Renal cortical epithelial cell (primary cell): ENCODE measurements at regions not wholly inside any gene's neighbourhood (a gene's known extent, or its start where the extent isn't known, plus 50 kb on each side); places are given as distances from the start of the nearest gene placed in this dataset.

Experiments used
- DNase-seq: peaks from one replicate; pipeline ENCODE4 v3.0.0-alpha.2; 2011; ENCODE audit warnings: low read depth

GRCh38 chr2:172230889-172231401 is 128.2 kb upstream of the DLX2 start:
- DNase-seq: no peak

DNA sequence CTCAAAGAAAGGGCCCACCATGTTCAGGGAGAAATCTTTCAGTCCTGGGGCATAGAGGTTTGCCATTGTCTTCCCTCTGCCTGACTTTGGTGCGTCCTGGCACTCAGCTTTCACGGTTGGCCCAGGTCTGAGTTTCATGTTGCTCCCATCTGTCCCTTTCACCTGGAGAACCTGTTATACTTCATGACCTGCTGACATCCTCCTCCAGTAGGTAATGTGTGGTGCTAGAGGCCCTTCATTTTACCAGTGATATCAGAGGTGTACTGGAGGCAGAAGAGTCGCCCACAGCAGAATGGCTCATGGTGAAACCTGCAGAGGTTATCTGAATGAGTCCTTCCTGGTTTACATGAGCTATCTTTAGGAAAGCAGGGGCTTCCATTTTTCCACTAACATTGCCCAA is 128.8 kb upstream of the DLX2 start:
- no peak for DNase-seq

- DNase-seq: no peak
Observed at GRCh38 chr2:172232708-172233396, 130.2 kb upstream of the DLX2 start.

- no peak for DNase-seq
Observed at GRCh38 chr2:172233987-172234715, 131.5 kb upstream of the DLX2 start.

DNA sequence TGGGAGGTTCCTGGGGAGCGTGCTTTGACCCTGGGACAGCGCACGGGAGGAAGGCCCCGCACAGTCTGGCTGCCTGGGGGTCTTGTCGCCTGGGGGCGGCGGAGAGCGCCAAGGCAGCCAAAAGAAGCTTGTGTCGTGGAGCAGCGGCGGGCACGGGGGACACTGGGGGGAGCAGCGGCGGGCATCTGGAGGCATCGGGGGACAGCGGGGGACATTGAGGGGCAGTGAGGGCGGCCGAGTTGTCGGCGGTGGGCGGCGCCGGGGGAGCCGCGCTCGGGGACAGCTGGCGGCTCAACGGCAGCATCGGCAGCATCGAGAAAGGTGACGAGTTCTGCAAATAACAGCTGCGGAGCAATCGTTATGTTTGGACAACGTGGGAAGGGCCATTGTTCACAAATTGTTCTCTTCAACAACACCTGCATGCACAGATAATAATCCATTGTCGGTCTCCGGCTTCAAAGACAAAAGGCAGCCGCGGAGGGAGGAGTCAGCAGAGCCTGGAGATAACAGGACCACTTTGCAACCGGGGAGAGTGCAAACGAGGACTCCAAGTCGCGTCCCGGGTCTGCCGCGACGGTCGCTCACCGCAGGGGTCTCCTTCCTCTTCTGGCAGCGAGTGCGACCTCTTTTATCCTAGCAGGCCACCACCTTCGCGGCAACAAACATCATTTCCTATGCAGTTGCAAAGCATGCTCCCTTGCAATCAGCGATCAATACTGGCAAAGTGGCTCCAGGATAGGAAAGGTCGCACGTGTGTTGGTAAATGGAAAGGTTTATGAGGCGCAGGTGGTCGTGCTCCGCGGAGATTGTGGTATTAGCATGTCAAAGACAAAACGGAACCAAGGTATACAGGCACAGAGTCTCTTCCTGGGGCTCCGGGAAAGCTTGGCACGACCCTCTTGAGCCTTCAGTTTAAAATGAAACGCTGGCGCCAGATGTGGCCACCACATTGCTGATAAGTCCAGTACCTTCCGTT is 132.3 kb upstream of the DLX2 start:
- DNase-seq: no peak

GRCh38 chr2:172239944-172240590 is 137.4 kb upstream of the DLX2 start:
- peak; percentile 50 for DNase-seq

DNA sequence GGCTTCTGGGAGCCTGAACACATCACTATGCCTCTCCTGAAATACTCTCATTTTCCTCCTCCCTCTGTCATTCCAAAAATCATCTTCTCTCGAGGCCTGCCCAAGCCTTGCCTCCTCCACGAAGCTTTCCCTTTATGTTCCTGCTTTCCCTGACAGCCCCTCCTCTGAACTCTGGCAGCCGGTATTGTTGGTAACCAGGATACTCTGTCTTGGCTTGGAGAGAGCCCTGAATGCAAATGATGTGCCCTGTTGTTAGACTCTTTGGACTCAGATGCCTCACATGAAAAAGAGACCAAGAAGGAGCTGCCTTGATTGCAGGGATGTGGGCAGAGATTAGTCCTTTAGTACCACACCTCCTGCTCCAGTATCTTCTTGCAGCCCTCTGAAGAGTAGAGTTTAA is 138.5 kb upstream of the DLX2 start:
- DNase-seq: no peak

DNA sequence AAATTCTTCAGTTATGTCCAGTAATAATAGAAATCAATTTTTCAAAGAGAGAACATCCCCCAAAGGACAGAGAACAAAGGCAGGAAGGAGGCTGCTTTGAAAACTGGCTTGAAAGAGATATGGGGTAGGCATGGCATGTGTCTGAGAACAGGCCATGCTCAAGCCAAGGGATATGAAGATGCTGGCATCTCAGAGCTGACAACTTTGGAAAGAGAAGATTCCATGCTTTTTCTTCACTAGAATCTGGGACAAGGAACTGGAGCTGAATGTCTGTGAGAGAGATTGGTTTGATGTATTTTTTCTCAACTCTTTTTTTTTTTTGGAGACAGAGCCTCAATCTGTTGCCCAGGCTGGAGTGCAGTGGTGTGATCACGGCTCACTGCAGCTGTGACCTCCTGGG is 139.8 kb upstream of the DLX2 start:
- no peak for DNase-seq

GRCh38 chr2:172242961-172243360 is 140.3 kb upstream of the DLX2 start:
- DNase-seq: peak; percentile 42

- DNase-seq: no peak
Observed at GRCh38 chr2:172244419-172245130, 141.9 kb upstream of the DLX2 start.

DNA sequence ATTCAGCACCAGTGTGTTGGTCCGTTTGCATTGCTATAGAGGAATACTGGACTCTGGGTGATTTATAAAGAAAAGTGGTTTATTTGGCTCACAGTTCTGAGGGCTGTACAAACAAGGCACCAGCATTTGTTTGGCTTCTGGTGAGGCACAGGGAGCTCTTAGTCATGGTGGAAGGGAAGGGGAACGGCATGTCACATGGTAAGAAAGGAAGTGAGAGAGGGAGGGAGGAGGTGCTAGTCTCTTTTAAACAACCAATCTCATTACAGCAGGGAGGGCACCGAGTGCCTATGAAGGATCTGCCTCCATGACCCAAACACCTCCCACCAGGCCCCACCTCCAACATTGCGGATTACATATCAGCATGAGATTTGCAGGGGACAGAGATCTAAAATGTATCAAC is 143.9 kb upstream of the DLX2 start:
- DNase-seq: peak; percentile 30

- no peak for DNase-seq
Observed at GRCh38 chr2:172247203-172247602, 144.5 kb upstream of the DLX2 start.

DNA sequence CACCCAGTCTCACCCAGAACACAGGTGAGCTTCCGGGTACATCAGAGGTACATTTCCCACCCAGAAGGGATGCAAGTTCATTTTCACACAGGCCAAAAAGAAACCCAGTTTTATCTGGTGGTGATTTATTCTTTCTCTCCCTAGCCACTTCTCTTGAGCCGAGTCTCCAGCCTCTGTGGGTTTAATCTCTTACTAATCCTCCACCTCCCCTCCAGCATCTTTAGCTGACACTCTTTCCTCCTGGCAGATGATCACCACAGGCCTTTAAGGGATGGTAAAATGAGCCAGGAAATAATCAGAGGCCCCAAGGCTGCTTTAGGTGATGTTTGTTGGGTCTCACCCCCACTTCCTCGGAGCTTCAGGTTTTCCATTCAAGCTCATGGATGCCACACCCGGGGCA is 145.7 kb upstream of the DLX2 start:
- no peak for DNase-seq

DNA sequence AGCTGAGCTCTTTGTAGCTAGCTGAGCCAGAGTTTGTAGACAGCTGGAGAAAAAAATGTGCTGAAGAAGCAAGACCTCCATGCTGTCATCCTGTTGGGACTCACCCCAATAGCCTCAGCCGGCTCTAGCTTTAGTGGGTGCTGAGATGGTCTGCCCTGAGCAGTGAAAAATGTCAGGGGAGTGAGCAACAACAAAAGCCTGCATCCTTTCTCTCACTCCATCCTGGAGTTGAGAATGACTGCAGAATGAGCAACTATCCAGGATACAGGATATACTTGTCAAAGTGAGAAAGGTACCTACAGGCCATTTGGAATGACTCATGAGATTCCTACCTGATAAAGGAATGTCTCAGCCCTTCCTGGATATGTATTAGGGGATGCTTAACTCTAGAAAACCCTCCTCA is 146.1 kb upstream of the DLX2 start:
- DNase-seq: peak; percentile 69

DNA sequence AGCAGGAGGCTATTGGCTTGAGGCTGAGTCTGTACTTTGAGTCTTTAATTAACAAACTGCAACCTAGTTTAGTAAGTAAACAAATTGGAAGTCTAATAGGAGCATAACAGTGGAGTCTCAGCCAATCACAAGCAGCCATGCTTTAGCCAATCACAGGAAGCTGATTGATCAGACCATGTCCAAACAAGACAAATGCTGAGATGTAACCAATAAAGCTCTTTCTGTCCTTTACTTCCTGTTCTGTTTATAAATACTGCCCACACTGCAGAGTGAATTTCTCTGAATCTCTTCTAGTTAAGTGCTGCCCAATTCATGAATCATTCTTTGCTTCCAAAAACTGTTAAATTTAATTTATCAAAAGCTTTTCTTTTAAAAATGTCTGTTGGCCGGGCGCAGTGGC is 146.6 kb upstream of the DLX2 start:
- DNase-seq: peak; percentile 19

DNA sequence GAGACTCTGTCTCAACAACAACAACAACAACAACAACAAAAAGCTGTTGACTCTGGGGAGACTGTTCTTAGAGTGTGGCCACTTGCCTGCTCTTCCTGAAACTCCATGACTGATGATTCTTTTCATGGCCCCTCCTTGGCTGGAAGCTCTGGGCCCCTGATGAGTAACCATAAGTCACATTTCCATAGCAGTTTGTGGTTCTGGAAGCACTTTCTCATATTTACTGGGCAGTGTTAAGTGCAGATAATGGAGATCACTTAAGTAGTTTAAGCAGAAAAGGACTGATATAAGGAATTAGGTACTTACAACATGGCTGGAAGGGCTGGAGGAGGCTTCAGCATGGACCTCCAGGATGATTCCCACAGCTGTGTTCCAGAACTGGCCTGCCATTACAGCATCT is 147.3 kb upstream of the DLX2 start:
- DNase-seq: peak; percentile 74

GRCh38 chr2:172251231-172251630 is 148.5 kb upstream of the DLX2 start:
- DNase-seq: peak; percentile 75

DNA sequence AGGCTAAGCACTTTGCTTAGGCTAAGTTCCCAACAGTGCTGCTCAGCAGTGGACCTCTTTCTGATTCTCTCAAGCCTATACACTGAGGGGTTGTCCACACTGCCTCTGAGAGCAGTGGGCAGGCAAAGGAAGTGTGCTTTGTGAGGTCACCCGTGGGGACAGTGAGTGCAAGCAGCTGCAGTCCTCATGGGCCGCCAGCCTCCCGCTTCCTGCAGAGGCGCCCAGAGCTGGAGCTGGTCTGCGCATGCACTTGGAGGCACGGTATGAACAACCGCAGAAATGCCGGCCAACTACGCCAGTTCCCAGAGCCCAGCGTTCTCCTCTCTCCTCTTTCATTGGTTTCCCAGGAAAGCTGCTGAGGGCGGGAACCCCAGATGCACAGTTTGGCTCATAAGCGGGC is 149.5 kb upstream of the DLX2 start:
- no peak for DNase-seq

DNA sequence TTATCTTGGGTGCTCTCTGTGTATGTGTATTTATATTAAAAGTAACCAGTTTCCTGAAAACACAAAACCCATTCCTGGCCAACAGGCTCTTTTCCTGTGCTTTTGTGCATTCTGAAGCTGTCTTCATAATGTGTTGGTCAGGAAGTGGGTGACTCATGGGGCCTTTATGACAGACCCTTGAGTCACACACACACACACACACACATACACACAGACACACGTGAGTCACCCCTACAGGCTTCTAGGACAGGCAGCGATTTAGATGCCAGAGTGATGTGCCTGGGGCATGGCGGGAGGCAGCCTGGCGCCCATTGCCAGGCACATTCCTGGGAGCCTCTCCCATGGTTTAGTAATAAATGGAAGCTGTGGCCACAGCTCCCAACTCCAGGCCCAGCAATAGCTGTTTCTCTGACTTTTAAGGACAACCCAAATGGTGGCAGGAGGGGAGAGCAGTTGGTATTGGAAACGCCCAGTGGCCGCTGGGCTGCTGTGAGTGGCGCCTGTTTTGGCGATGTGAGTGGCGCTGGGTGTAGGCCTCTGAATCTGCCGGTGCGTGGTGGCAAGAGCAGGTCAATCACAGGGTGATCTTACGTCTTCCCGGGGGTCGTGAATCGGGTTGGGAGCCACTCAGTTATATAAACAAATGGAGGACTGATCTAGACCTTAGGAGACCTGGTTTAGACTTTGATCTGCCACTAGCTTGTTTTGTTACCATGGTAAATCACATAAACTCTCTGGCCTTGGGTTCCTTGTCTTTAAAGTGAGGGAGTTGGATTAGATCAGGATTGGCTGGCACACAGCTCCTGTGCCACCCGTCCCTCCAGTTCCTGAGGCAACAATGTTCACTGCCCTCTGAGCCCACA is 150.7 kb upstream of the DLX2 start:
- DNase-seq: peak; percentile 99

- no peak for DNase-seq
Observed at GRCh38 chr2:172256886-172257285, 154.2 kb upstream of the DLX2 start.
